GM21576 (cell line): ENCODE measurements at regions not wholly inside any gene's neighbourhood (a gene's known extent, or its start where the extent isn't known, plus 50 kb on each side); places are given as distances from the start of the nearest gene placed in this dataset.
A peak's percentile ranks its signal among the peaks of the same experiment; 100 is the strongest.
"Not testable (repeated sequence)": the region's sequence is repeated elsewhere in the genome, so short reads cannot be mapped to it uniquely, and the experiment has no call there.

Source experiments
- ATAC-seq: cut with Tn5 transposase; IDR thresholded peaks from one replicate; pipeline ENCODE4 v1.9.1; 2021; ENCODE audit warnings: mild to moderate bottlenecking, moderate library complexity; ENCODE audit not compliant: unreplicated experiment

- peak; percentile 91 for ATAC-seq
These were observed 252.2 kb upstream of the TBL1XR1 start for GRCh38 chr3:177449360-177450006.

- no peak for ATAC-seq
These were observed 254.0 kb upstream of the TBL1XR1 start for GRCh38 chr3:177451301-177451750.

GRCh38 chr3:177451864-177452830 lies 254.9 kb upstream of the TBL1XR1 start:
- no peak for ATAC-seq

DNA sequence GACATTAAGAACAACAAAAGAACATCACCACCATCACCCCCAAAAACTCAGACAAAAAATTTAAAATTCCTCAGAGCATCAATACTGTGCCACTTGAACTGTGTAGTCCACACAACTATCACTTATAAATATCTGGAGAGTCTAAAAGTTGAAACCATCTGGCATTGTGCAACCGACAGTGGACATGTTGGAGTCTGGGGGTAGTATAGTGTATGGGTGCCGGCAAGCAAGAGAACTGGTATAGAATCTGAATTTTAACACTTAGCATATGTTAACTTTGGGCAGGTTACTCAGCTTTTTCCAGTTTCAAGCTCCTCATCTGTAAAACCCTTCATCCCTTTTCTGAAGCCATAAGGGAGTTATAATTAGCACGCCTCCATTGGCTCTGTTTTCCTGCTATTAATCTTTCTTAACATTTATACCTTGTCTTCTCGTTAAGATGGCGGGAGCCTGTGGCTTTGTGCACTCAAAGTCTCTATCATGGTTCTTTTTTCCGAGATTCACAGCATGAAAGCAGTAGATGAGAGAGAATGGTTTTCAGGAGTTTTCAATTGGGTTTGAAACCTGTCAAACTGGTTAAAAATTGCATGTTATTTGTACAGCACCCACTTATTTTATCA lies 255.7 kb upstream of the TBL1XR1 start:
- no peak for ATAC-seq

DNA sequence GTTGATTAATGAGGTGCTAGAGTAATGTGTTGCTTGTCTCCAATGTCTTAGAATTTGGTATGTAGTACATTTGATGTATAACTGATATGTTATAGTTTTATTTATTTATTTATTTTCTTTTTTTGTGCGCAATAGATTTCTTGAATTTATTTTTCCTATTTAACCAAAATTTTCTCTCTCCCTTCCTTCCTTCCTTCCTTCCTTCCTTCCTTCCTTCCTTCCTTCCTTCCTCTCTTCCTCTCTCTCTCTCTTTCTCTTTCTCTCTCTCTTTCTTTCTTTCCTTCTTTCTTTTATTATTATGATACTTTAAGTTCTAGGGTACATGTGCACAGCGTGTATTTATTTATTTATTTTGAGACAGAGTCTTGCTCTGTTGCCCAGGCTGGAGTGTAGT lies 256.2 kb upstream of the TBL1XR1 start:
- no peak for ATAC-seq

DNA sequence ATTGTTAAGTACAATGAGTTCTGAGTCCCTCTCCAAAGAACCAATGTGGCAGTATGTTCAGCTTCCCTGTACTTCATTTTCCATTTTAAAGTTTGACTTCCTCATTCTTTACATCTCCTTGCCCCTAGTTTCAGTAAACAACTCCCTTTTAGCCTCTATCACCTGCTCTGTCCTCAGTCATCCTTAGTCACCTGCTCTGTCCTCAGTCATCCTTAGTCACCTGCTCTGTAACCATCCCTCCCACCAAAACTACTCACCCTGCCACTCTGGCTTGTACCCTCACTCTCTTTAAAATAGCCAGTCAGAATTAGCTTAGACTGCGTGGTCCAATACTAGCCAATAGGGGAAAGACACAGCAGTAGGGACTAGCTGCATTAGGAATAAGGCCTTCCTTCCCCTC lies 259.9 kb upstream of the TBL1XR1 start:
- not testable (repeated sequence) for ATAC-seq

DNA sequence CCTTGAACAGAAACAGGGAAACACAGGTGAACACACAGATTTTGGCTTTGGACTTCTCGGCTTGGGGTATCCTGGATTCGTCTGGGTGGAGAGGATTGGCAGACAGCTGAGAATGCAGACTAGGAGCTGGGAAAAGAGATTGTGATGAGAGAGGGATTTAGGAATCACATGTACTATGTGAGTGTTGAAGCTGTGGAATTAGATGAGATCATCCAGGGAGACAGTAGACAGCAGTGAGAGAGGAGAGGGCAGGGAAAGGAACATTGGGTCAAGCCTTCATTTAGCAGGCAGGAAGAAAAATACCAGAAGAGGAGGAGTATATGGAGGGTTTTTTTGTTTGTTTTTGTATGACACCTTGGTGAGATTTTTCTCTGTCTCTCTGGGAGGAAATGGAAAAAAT lies 262.1 kb upstream of the TBL1XR1 start:
- no peak for ATAC-seq

GRCh38 chr3:177460047-177460446 lies 262.8 kb upstream of the TBL1XR1 start:
- no peak for ATAC-seq

DNA sequence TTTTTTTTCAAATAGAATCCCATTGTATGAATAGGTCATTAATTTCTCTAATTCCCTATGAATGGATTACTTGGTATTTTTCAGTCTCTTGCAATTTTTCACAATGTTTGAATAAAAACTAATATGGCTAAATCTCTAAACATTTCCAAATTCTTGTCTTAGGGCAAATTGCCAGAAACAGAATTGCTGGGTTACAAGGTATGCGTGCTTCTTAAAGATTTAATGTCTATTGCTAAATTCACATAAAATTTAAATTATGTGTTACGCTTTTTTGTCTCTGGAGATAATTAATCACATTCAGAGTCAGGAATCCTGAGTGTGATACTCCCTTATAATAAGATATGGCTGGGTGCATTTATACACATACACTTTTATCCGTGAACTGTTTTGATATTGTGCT lies 264.5 kb upstream of the TBL1XR1 start:
- no peak for ATAC-seq

- ATAC-seq, result not testable (repeated sequence)
These were observed 266.1 kb upstream of the TBL1XR1 start for GRCh38 chr3:177463341-177463740.

DNA sequence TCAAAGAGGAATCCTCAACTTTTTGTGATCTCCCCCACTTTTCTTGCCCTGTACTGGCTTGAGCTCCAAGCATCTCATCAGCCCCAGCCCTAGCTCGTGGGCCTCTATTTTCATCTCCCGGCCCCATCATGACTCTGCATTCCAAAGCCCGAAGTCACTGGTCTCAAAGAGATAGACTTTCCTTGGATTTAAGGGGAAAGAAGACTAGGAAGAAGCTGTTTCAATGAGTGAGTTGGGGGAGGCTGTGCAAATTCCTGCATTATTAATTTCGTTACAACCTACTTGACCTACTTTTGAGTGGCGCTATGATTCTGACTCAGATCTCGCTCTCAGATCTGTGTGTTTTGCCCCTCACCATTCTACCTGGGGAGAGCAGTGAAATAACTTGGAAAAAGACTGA lies 266.6 kb upstream of the TBL1XR1 start:
- ATAC-seq, result no peak

DNA sequence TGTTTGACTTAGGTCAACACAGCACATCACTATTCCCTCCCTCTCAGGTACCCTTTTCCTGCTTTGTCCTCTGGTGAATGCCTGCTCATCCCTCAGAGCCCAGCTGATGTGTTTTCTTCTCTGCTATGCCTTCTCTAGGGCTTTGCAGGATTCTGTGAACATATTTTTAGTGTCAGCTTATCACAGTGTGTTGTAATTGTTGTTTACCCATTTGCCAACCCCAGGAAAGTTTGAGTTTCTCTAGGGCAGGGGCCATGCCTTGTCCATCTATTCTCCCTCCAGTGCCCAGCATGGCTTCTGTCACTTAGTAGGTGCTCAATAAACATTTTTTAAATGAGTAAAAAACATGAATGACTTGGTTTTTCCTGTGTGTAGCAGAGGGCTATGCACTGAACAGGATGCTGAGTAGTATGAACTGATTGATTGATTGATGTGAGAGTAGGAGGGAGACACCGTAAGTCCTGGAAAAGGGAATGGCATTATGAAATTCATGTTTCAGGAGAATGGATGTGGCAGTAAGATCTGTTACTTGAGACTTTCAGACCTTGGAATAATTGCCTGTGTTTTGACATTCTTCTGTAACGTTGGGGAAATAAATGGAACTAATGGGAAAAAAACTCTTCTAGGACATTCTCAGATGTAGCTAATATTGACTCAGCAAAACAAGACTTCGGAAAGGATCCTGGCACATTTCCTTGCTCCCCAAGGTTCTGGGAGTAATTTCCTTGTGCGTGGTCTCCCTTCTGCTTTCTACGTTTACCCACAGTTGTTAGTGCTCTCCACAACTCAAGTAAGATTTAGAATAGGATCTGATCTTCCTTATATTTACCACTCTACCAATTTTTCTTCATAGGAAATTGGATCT lies 267.3 kb upstream of the TBL1XR1 start:
- no peak for ATAC-seq

DNA sequence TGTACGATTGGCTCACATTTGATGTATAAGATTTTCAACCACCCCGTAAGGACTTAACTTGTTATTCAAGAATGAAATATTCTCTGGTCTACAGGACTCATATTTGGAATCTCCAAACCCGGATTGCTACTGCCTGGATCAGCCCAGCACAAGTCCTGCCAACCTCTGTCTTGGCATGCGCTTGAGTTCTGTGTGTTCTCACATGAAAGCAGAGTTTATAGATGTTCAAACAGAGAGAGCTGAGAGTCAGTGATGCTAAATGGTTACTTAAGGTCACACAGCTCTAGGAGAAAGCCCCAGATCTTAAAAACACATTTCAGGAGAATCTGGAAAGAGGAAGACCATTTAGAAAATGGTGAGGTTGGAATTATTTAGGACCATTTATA lies 268.0 kb upstream of the TBL1XR1 start:
- ATAC-seq, result no peak

- ATAC-seq, result no peak
These were observed 268.8 kb upstream of the TBL1XR1 start for GRCh38 chr3:177466074-177466473.

GRCh38 chr3:177466622-177467021 lies 269.3 kb upstream of the TBL1XR1 start:
- ATAC-seq, result not testable (repeated sequence)

- no peak for ATAC-seq
These were observed 270.1 kb upstream of the TBL1XR1 start for GRCh38 chr3:177467247-177467985.

GRCh38 chr3:177468331-177468730 lies 271.0 kb upstream of the TBL1XR1 start:
- no peak for ATAC-seq

DNA sequence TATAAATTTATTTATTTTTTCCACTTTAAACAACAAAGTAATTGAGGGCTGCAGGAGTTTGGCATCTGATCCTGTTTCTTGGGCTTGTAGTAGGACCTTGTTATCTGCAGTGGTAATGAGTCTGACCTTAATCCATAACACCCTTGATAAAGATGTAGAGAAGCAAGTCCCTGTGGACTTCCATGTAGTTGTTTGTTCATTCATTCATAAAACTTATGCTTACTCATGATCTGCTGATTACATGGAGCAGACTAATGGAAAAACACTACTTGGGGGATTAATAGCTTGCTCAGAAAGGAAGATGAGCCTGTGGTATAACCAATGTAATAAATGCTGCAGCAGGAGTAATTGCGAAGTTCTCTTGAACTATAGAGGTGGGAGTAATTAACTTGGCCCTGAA lies 271.5 kb upstream of the TBL1XR1 start:
- no peak for ATAC-seq

- no peak for ATAC-seq
These were observed 271.9 kb upstream of the TBL1XR1 start for GRCh38 chr3:177469216-177469615.
